ENCODE measurements at regions not wholly inside any gene's neighbourhood (a gene's known extent, or its start where the extent isn't known, plus 50 kb on each side); places are given as distances from the start of the nearest gene placed in this dataset.

GRCh38 chr3:17852217-17852616, 109.8 kb upstream of the TBC1D5 start:
- Histone ChIP-seq H3K4me1 (ENCODE audit: insufficient read depth, low read length, poor library complexity, severe bottlenecking) (no peaks in the 10 kb centered on the region), H3K36me3 (ENCODE audit: insufficient read depth, low read length) (no peaks in the 10 kb centered on the region), H3K4me2 (ENCODE audit: low read length) (no peak overlapping the region), H3K9me3 (ENCODE audit: low read length) (no peaks in the 10 kb centered on the region), H3K27ac (ENCODE audit: low read depth, low read length, poor library complexity, severe bottlenecking) (no peak overlapping the region), H3K9me2 (ENCODE audit: insufficient read depth, low read length) (no peaks in the 10 kb centered on the region), H3K79me2 (ENCODE audit: insufficient read depth, low read depth, low read length) (no peaks in the 10 kb centered on the region), H4K20me1 (ENCODE audit: insufficient read depth, low read length) (no peaks in the 10 kb centered on the region), H3K4me3 (ENCODE audit: low read depth, low read length, poor library complexity, severe bottlenecking) (no peak overlapping the region), H2AFZ (ENCODE audit: low read length) (no peak overlapping the region)
- CTCF ChIA-PET (ENCODE audit: unreplicated experiment): no interaction called here
- POLR2A ChIA-PET: interaction anchor here (0.6 kb wide), 1 partner anchor 9 kb away, joined by 4 read pairs; no protein-coding TSS in a partner anchor
- no peak for DNase-seq (ENCODE audit: low spot score)
- BruUV-seq (replicated peaks): no TSS peak
- intact Hi-C loops (cut with micrococcal nuclease; ENCODE audit: unreplicated experiment): no loop called here
- TF ChIP-seq CTCF (conservative IDR thresholded peaks at IDR 0.05; ENCODE audit: low read length): no peak
- no peak for TF ChIP-seq EZH2phosphoT487 (IDR thresholded peaks at IDR 0.05; ENCODE audit: borderline replicate concordance, low read depth, low read length)

GRCh38 chr3:17850448-17850847, 108.0 kb upstream of the TBC1D5 start:
- Histone ChIP-seq H3K27ac (ENCODE audit: low read depth, low read length, poor library complexity, severe bottlenecking) (no peak overlapping the region), H4K20me1 (ENCODE audit: insufficient read depth, low read length) (no peaks in the 10 kb centered on the region), H3K4me3 (ENCODE audit: low read depth, low read length, poor library complexity, severe bottlenecking) (no peak overlapping the region), H3K9me3 (ENCODE audit: low read length) (no peaks in the 10 kb centered on the region), H2AFZ (ENCODE audit: low read length) (no peak overlapping the region), H3K79me2 (ENCODE audit: insufficient read depth, low read depth, low read length) (no peaks in the 10 kb centered on the region), H3K4me2 (ENCODE audit: low read length) (no peak overlapping the region), H3K36me3 (ENCODE audit: insufficient read depth, low read length) (no peaks in the 10 kb centered on the region), H3K9me2 (ENCODE audit: insufficient read depth, low read length) (no peaks in the 10 kb centered on the region), H3K4me1 (ENCODE audit: insufficient read depth, low read length, poor library complexity, severe bottlenecking) (no peaks in the 10 kb centered on the region)
- TF ChIP-seq CTCF (conservative IDR thresholded peaks at IDR 0.05; ENCODE audit: low read length) (no peak), EZH2phosphoT487 (IDR thresholded peaks at IDR 0.05; ENCODE audit: borderline replicate concordance, low read depth, low read length) (no peak)
- DNase-seq (ENCODE audit: low spot score): no peak
- BruUV-seq (replicated peaks): no TSS peak
- intact Hi-C loops (cut with micrococcal nuclease; ENCODE audit: unreplicated experiment): no loop called here
- ChIA-PET CTCF (ENCODE audit: unreplicated experiment) (no interaction called here), POLR2A (no interaction called here)

- Histone ChIP-seq H3K9me3 (ENCODE audit: low read length) (no peaks in the 10 kb centered on the region), H3K4me2 (ENCODE audit: low read length) (no peak overlapping the region), H3K9me2 (ENCODE audit: insufficient read depth, low read length) (no peaks in the 10 kb centered on the region), H2AFZ (ENCODE audit: low read length) (no peak overlapping the region), H3K4me3 (ENCODE audit: low read depth, low read length, poor library complexity, severe bottlenecking) (no peak overlapping the region), H3K27ac (ENCODE audit: low read depth, low read length, poor library complexity, severe bottlenecking) (no peak overlapping the region), H4K20me1 (ENCODE audit: insufficient read depth, low read length) (no peaks in the 10 kb centered on the region), H3K36me3 (ENCODE audit: insufficient read depth, low read length) (no peaks in the 10 kb centered on the region), H3K4me1 (ENCODE audit: insufficient read depth, low read length, poor library complexity, severe bottlenecking) (no peaks in the 10 kb centered on the region), H3K79me2 (ENCODE audit: insufficient read depth, low read depth, low read length) (no peaks in the 10 kb centered on the region)
- TF ChIP-seq EZH2phosphoT487 (IDR thresholded peaks at IDR 0.05; ENCODE audit: borderline replicate concordance, low read depth, low read length) (no peak), CTCF (conservative IDR thresholded peaks at IDR 0.05; ENCODE audit: low read length) (no peak)
- ChIA-PET CTCF (ENCODE audit: unreplicated experiment) (no interaction called here), POLR2A (interaction anchor here (0.7 kb wide), 1 partner anchor 432 kb away, joined by 3 read pairs; no protein-coding TSS in a partner anchor)
- BruUV-seq (replicated peaks): no TSS peak
- no peak for DNase-seq (ENCODE audit: low spot score)
- intact Hi-C loops (cut with micrococcal nuclease; ENCODE audit: unreplicated experiment): no loop called here
Observed at GRCh38 chr3:17848102-17848501, 105.7 kb upstream of the TBC1D5 start.
